ENCODE measurements at regions not wholly inside any gene's neighbourhood (a gene's known extent, or its start where the extent isn't known, plus 50 kb on each side); places are given as distances from the start of the nearest gene placed in this dataset.
A peak's percentile ranks its signal among the peaks of the same experiment; 100 is the strongest.

GRCh38 chr1:234927971-234928640 is 200.5 kb downstream of the TOMM20 start:
- BruUV-seq (replicated peaks) = no TSS peak
- H3K4me1 ChIP-seq (ENCODE audit: insufficient read depth, low read length, poor library complexity, severe bottlenecking) = peaks cover 63% of the 10 kb centered on the region
- CTCF ChIA-PET (ENCODE audit: unreplicated experiment) = no interaction called here
- H3K4me2 ChIP-seq (ENCODE audit: low read length) = peak overlapping the region; percentile 79
- no peaks in the 10 kb centered on the region for H3K9me2 ChIP-seq (ENCODE audit: insufficient read depth, low read length)
- no peaks in the 10 kb centered on the region for H3K79me2 ChIP-seq (ENCODE audit: insufficient read depth, low read depth, low read length)
- peak; percentile 21 for DNase-seq (ENCODE audit: low spot score)
- no peaks in the 10 kb centered on the region for H3K36me3 ChIP-seq (ENCODE audit: insufficient read depth, low read length)
- POLR2A ChIA-PET = interaction anchor here (0.6 to 1.2 kb wide), 10 partner anchors 17 to 1964 kb away, joined by 3 to 5 read pairs (median 3); no protein-coding TSS in a partner anchor
- TF ChIP-seq EZH2phosphoT487 (IDR thresholded peaks at IDR 0.05; ENCODE audit: borderline replicate concordance, low read depth, low read length) = no peak
- H4K20me1 ChIP-seq (ENCODE audit: insufficient read depth, low read length) = no peaks in the 10 kb centered on the region
- no peaks in the 10 kb centered on the region for H3K9me3 ChIP-seq (ENCODE audit: low read length)
- peak overlapping the region; percentile 12 for H3K27ac ChIP-seq (ENCODE audit: low read depth, low read length, poor library complexity, severe bottlenecking)
- peak overlapping the region; percentile 22; the same call in 1 of the 2 replicates for H2AFZ ChIP-seq (ENCODE audit: low read length)
- H3K4me3 ChIP-seq (ENCODE audit: low read depth, low read length, poor library complexity, severe bottlenecking) = no peak overlapping the region
- intact Hi-C loops (cut with micrococcal nuclease; ENCODE audit: unreplicated experiment) = no loop called here

GRCh38 chr1:234927312-234927970 is 201.2 kb downstream of the TOMM20 start:
- Histone ChIP-seq H3K9me3 (ENCODE audit: low read length) (no peaks in the 10 kb centered on the region), H3K4me1 (ENCODE audit: insufficient read depth, low read length, poor library complexity, severe bottlenecking) (peaks cover 57% of the 10 kb centered on the region), H3K4me3 (ENCODE audit: low read depth, low read length, poor library complexity, severe bottlenecking) (peak overlapping the region; percentile 53), H3K79me2 (ENCODE audit: insufficient read depth, low read depth, low read length) (no peaks in the 10 kb centered on the region), H3K9me2 (ENCODE audit: insufficient read depth, low read length) (no peaks in the 10 kb centered on the region), H4K20me1 (ENCODE audit: insufficient read depth, low read length) (no peaks in the 10 kb centered on the region), H3K36me3 (ENCODE audit: insufficient read depth, low read length) (no peaks in the 10 kb centered on the region), H2AFZ (ENCODE audit: low read length) (peak overlapping the region; percentile 95), H3K4me2 (ENCODE audit: low read length) (peak overlapping the region; percentile 79), H3K27ac (ENCODE audit: low read depth, low read length, poor library complexity, severe bottlenecking) (peak overlapping the region; percentile 63)
- no peak for DNase-seq (ENCODE audit: low spot score)
- CTCF ChIA-PET (ENCODE audit: unreplicated experiment) = interaction anchor here (2.4 kb wide), 1 partner anchor 28 kb away, joined by 6 read pairs; no protein-coding TSS in a partner anchor
- POLR2A ChIA-PET = interaction anchor here (0.5 to 1.2 kb wide), 5 partner anchors 22 to 50 kb away, joined by 3 read pairs; no protein-coding TSS in a partner anchor
- intact Hi-C loops (cut with micrococcal nuclease; ENCODE audit: unreplicated experiment) = no loop called here
- no peak for TF ChIP-seq CTCF (conservative IDR thresholded peaks at IDR 0.05; ENCODE audit: low read length)
- BruUV-seq (replicated peaks) = no TSS peak

GRCh38 chr1:234926559-234927311 is 201.9 kb downstream of the TOMM20 start:
- peak; percentile 64 for DNase-seq (ENCODE audit: low spot score)
- no peak for TF ChIP-seq EZH2phosphoT487 (IDR thresholded peaks at IDR 0.05; ENCODE audit: borderline replicate concordance, low read depth, low read length)
- no peak for TF ChIP-seq CTCF (conservative IDR thresholded peaks at IDR 0.05; ENCODE audit: low read length)
- H4K20me1 ChIP-seq (ENCODE audit: insufficient read depth, low read length) = no peaks in the 10 kb centered on the region
- intact Hi-C loops (cut with micrococcal nuclease; ENCODE audit: unreplicated experiment) = no loop called here
- H3K9me2 ChIP-seq (ENCODE audit: insufficient read depth, low read length) = no peaks in the 10 kb centered on the region
- no peaks in the 10 kb centered on the region for H3K9me3 ChIP-seq (ENCODE audit: low read length)
- H3K36me3 ChIP-seq (ENCODE audit: insufficient read depth, low read length) = no peaks in the 10 kb centered on the region
- ChIA-PET POLR2A (interaction anchor here (0.5 to 1.4 kb wide), 15 partner anchors 8 to 414 kb away, joined by 3 to 7 read pairs (median 3); no protein-coding TSS in a partner anchor), CTCF (ENCODE audit: unreplicated experiment) (interaction anchor here (0.6 to 2.4 kb wide), 3 partner anchors 28 to 183 kb away, joined by 3 to 6 read pairs (median 3); no protein-coding TSS in a partner anchor)
- peak overlapping the region; percentile 63 for H3K27ac ChIP-seq (ENCODE audit: low read depth, low read length, poor library complexity, severe bottlenecking)
- H3K79me2 ChIP-seq (ENCODE audit: insufficient read depth, low read depth, low read length) = no peaks in the 10 kb centered on the region
- H3K4me1 ChIP-seq (ENCODE audit: insufficient read depth, low read length, poor library complexity, severe bottlenecking) = peaks cover 57% of the 10 kb centered on the region
- no TSS peak for BruUV-seq (replicated peaks)
- H2AFZ ChIP-seq (ENCODE audit: low read length) = peak overlapping the region; percentile 95
- peak overlapping the region; percentile 79 for H3K4me2 ChIP-seq (ENCODE audit: low read length)
- peak overlapping the region; percentile 53 for H3K4me3 ChIP-seq (ENCODE audit: low read depth, low read length, poor library complexity, severe bottlenecking)

Measured in OCI-LY7 (cell line).